IPS DF 19.7 (cell line): ENCODE measurements at regions not wholly inside any gene's neighbourhood (a gene's known extent, or its start where the extent isn't known, plus 50 kb on each side); places are given as distances from the start of the nearest gene placed in this dataset.

Experiments
- DNase-seq: peaks from one replicate; pipeline ENCODE4 v3.0.0-alpha.2; 2013; ENCODE audit warnings: low read depth, low spot score

DNA sequence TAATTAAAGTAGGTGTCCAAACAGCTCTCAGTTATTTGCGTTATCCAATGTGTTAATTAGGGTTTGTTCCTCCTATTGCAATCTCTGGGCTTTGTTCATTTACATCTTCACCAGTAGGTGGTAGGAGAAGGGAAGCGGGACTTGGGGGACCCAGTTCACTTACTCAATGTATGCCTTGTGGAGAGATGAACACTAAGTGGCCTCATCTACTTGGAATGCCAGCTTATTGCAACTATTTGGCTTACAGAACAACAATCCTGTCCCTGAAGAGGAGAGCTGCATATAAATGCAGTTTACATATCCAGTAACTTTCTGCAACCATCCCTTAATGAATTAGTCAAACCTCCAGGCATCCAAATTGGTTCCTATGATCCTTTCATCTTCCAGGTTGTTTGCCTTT lies 417.1 kb upstream of the CCDC196 start:
- no peak for DNase-seq

GRCh38 chr14:66069830-66070541 lies 416.2 kb upstream of the CCDC196 start:
- no peak for DNase-seq

GRCh38 chr14:66070542-66071319 lies 415.4 kb upstream of the CCDC196 start:
- DNase-seq = peak; percentile 38

DNA sequence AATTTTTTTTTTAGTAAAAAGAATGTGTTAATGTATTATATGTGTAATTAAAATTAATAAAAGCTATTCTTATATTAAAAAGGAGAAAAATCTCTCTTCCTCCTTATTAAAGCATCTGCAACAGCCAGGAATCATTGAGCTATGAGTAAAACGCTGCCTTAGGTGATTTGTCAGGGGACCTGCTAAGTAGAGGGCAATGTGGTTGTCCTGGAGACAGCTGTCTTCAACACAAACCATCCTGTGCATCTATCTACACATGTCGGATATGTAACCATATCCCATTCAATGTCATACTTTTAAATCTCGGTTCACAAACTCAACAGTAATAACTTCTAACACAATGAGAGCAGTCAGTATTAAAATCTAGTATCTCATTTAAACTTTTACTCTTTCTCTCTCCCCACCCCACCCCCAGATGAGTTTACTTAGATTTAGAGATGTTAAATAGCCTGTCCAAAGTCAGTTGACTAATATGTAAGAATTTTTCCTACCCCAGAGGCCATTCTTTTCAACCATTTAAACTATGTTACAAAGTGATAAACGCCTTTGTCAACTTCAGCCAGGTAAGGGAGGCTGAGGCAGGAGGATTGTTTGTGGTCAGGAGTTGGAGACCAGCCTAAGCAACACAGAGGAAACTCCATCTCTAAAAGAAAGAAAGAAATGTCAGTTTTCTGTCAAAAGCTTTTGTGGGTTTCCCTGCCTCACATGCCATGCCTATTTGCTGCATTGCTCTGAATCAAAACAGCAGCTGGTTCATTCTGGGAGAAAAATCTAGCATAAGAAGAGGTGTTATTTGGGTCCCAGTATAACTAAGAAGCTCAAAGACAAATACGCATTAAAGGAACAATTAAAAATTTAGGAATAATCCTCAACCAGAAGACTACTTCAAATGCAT lies 413.7 kb upstream of the CCDC196 start:
- no peak for DNase-seq

DNA sequence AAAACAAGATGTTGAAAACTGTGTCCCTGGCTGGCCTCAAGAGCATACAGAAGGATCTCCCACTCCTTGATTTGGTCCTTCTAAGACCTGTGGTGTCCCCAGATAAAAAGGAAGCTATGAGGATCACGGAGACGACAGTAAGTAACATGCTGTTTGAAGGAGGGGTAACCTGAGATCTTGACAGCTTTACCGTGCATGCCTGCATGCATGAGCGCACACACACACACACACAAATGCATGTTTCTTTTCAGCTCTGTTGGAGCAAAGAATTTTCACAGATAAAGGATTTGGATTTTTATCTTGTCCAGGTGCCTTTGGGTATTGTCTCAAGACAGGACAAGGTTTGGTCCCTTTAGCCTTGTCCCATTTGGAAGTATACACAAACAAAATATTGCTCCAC lies 411.6 kb upstream of the CCDC196 start:
- DNase-seq = no peak

- no peak for DNase-seq
These were observed 410.0 kb upstream of the CCDC196 start for GRCh38 chr14:66076176-66076575.

- no peak for DNase-seq
These were observed 408.2 kb upstream of the CCDC196 start for GRCh38 chr14:66078006-66078405.

- DNase-seq = no peak
These were observed 404.4 kb upstream of the CCDC196 start for GRCh38 chr14:66081594-66082376.

DNA sequence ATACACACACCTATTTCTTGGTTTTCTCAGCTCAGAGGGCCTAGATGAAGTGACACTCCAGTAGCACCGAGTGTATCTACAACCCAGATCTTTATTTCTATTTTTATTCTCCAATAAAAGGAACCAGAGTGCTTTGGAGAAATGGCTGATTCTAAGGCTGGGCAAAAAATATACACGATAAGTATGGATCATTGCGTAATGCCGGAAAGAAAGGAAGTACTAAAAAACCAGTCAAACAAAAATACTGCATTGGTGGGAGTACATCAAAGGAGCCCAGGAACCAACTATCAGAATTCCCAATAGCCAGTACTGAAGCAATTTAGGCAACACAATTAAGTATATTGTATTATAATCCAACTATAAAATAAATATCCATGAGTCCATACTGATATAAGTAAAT lies 400.9 kb upstream of the CCDC196 start:
- DNase-seq = no peak

DNA sequence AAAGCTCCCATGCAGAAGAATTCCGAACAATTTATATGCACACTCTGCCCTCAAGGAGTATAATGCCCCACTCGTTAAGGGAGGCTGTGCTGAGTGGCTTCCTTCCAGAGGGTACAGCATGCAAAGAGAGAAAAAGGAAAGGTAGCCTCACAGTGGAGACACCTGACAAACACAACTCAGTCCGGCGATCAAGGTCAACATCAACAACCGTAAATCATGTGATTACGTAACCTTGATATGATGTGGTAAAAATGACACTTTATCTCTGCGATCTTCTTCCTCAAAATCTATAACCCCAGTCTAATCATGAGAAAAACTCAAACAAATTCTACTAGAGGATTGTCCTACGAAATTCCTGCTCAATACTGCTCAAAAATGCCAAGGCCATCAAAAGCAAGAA lies 400.5 kb upstream of the CCDC196 start:
- no peak for DNase-seq

- DNase-seq = no peak
These were observed 398.9 kb upstream of the CCDC196 start for GRCh38 chr14:66087231-66087630.

- no peak for DNase-seq
These were observed 397.5 kb upstream of the CCDC196 start for GRCh38 chr14:66088656-66089055.

DNA sequence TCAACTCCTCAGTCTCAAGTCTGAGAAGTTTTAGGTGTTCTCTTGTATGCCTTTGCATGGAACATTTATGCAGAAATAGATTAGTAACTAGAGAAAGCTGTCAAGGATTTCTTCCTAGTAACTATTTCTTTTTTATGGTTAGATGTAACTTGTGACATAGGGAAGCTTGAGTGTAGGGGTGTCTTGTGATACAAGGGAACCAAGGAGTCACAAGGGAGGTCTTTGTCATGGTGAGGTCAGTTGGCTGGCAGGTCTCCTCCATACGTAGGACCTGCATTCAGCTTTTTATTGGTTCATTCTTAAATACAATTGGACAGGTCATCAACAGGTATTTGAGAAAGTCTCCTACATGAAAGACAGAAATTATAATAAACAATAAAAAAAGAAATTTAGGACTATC lies 394.0 kb upstream of the CCDC196 start:
- no peak for DNase-seq

GRCh38 chr14:66092748-66093147 lies 393.4 kb upstream of the CCDC196 start:
- no peak for DNase-seq

- no peak for DNase-seq
These were observed 392.0 kb upstream of the CCDC196 start for GRCh38 chr14:66094001-66094727.

GRCh38 chr14:66099451-66099850 lies 386.7 kb upstream of the CCDC196 start:
- DNase-seq = no peak

DNA sequence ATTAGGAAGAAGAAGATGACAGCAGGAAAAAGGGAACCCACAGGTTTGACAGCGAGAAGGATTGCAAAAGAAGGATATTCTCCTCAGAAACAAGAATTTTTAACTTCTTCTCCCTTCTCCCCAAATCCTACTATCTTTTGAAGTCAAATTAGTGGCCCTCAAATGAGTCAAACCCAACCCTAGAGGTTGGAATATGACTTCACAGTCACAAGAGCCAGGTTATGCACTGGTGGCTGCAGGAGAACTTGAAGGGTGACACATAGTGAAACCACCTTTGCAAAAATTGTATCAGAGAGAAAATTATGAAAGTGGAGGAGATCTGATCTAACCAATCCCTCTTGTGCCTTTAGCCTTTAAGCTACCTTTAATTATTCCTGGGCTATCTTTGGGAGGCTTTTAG lies 386.2 kb upstream of the CCDC196 start:
- DNase-seq = no peak

- no peak for DNase-seq
These were observed 384.5 kb upstream of the CCDC196 start for GRCh38 chr14:66101662-66102061.

GRCh38 chr14:66104486-66104885 lies 381.7 kb upstream of the CCDC196 start:
- no peak for DNase-seq

DNA sequence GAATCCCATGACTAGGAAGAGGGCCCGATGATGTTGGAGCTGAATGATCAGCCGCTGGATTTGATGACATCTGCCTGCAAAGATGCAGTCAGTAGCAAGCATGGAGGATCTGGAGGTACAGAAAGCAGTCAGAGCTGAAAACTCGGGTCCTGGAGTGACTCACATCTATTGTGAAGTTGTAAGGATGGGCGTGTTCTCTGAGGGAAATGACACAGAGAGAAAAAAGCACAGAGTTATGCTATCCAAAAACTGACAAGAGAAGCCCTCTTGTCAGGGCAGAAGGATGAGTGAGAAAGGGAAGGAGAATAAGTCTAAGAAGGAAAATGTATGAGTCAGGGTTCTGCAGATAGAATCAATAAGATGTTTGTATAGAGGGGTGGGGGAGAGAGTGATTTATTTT lies 380.4 kb upstream of the CCDC196 start:
- no peak for DNase-seq

DNA sequence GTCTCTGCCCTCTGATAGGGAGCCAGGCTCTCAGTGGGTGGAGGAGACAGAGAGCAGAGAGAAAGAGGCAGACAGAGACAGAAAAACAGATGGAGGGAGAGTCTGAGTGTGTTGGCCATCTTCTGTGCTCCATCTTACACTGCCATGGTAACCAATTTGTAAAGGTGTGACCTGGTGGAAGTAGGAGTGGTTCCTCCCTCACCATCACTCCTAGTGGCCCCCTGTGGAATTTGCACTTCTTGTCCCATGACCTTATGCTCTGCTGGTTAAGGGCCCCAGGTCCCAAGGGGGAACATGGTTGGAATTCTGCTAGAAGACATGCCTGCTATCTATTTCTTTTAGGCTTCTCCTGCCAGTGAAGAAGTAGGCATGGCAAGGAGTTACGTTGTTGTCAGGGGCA lies 376.7 kb upstream of the CCDC196 start:
- DNase-seq = no peak
